ENCODE measurements at regions not wholly inside any gene's neighbourhood (a gene's known extent, or its start where the extent isn't known, plus 50 kb on each side); places are given as distances from the start of the nearest gene placed in this dataset.

- ChIA-PET CTCF (no interaction called here), RAD21 (ENCODE audit: low non-redundant PET in 1 of 2, low total read pairs in 2 of 2, uncharacterized antibody in 2 of 2, unreplicated experiment in 2 of 2) (no interaction called here), POLR2A (no interaction called here)
- no peaks in the 10 kb centered on the region for H4K20me1 ChIP-seq (ENCODE audit: insufficient read depth)
- ATAC-seq (no peak), DNase-seq (ENCODE audit: low read depth, low spot score) (no peak)
- H3K9ac ChIP-seq (ENCODE audit: low read length), result no peak overlapping the region
- no peaks in the 10 kb centered on the region for H3K79me2 ChIP-seq (ENCODE audit: insufficient read depth, low read length)
- H3K27me3 ChIP-seq (ENCODE audit: insufficient read depth, low read length), result peaks cover 76% of the 10 kb centered on the region
- intact Hi-C loops (cut with micrococcal nuclease), result no loop called here
- no peaks in the 10 kb centered on the region for H3K4me1 ChIP-seq (ENCODE audit: control insufficient read depth in 1 of 2, insufficient read depth in 2 of 2, low read length in 2 of 2)
- no peak overlapping the region for H3K4me3 ChIP-seq (replicated peaks in 1 of 2; ENCODE audit: low read depth in 1 of 2, low read length in 2 of 2)
- H3K9me3 ChIP-seq (ENCODE audit: control insufficient read depth in 1 of 2, insufficient read depth in 1 of 2, low read depth in 1 of 2, low read length in 2 of 2), result no peaks in the 10 kb centered on the region
- H3K4me2 ChIP-seq (ENCODE audit: low read length), result no peak overlapping the region
- no peak overlapping the region for H2AFZ ChIP-seq (ENCODE audit: low read depth, low read length, poor library complexity, severe bottlenecking)
- no peaks in the 10 kb centered on the region for H3K36me3 ChIP-seq (ENCODE audit: control insufficient read depth in 1 of 2, insufficient read depth in 2 of 2, low read length in 2 of 2)
- no peaks in the 10 kb centered on the region for H3K9me2 ChIP-seq (ENCODE audit: insufficient read depth)
- no TSS peak for BruUV-seq (replicated peaks)
- H3K27ac ChIP-seq (ENCODE audit: low read depth, low read length), result no peak overlapping the region
- no peak for TF ChIP-seq ZFX (IDR thresholded peaks at IDR 0.05)
- TF ChIP-seq CBX3 (IDR thresholded peaks at IDR 0.05; ENCODE audit: low read depth), result no peak
- no peak for TF ChIP-seq ELF1 (IDR thresholded peaks at IDR 0.05; ENCODE audit: borderline replicate concordance, low read depth)
- TF ChIP-seq FOSL1 (IDR thresholded peaks at IDR 0.05; ENCODE audit: low read depth), result no peak
- no peak for TF ChIP-seq JUND (IDR thresholded peaks at IDR 0.05)
- no peak for TF ChIP-seq RAD21 (IDR thresholded peaks at IDR 0.05; ENCODE audit: low read depth)
- TF ChIP-seq, protein P1, sequence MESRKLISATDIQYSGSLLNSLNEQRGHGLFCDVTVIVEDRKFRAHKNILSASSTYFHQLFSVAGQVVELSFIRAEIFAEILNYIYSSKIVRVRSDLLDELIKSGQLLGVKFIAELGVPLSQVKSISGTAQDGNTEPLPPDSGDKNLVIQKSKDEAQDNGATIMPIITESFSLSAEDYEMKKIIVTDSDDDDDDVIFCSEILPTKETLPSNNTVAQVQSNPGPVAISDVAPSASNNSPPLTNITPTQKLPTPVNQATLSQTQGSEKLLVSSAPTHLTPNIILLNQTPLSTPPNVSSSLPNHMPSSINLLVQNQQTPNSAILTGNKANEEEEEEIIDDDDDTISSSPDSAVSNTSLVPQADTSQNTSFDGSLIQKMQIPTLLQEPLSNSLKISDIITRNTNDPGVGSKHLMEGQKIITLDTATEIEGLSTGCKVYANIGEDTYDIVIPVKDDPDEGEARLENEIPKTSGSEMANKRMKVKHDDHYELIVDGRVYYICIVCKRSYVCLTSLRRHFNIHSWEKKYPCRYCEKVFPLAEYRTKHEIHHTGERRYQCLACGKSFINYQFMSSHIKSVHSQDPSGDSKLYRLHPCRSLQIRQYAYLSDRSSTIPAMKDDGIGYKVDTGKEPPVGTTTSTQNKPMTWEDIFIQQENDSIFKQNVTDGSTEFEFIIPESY (IDR thresholded peaks at IDR 0.05; ENCODE audit: extremely low read depth, insufficient replicate concordance, low read length), result no peak
- no peak for TF ChIP-seq EGR1 (IDR thresholded peaks at IDR 0.05; ENCODE audit: low read depth)
- no peak for TF ChIP-seq YY1 (IDR thresholded peaks at IDR 0.05; ENCODE audit: extremely low read depth, insufficient replicate concordance, low read depth, low read length)
- no peak for TF ChIP-seq ZNF274 (IDR thresholded peaks at IDR 0.05; ENCODE audit: low read depth, low read length)
- no peak for TF ChIP-seq SRF (IDR thresholded peaks at IDR 0.05; ENCODE audit: low read depth)
- TF ChIP-seq CEBPB (IDR thresholded peaks at IDR 0.05; ENCODE audit: low read depth), result no peak
These were observed 425.7 kb upstream of the NFE2L3 start for GRCh38 chr7:25726170-25726780.

Measured in HCT116 (cell line).